Right lobe of liver (tissue), 6 donors: ENCODE measurements at regions not wholly inside any gene's neighbourhood (a gene's known extent, or its start where the extent isn't known, plus 50 kb on each side); places are given as distances from the start of the nearest gene placed in this dataset.

Experiments used
- ATAC-seq, 4 donors: fragments of 200-7000 bp; cut with Tn5 transposase; one replicate each; pipeline ENCODE4 v1.9.1; 2020; ENCODE audit warnings: mild to moderate bottlenecking in 4 of 4, moderate library complexity in 4 of 4
- DNase-seq, 3 donors: peaks; one replicate each; pipeline ENCODE4 v3.0.0-alpha.2; 2020
- H3K27ac ChIP-seq, 3 donors: fragments of 200-600 bp; one replicate each; pipeline ENCODE4 v1.8.0; 2022
- H3K27me3 ChIP-seq, 2 donors: fragments of 200-600 bp; one replicate each; pipeline ENCODE4 v1.8.0; 2022
- H3K36me3 ChIP-seq, 4 donors: fragments of 200-600 bp; sonication (generic) in 1 of 4; one replicate each; pipeline versions ENCODE4 v1.5.1 to v1.8.0; 2017 to 2022; ENCODE audit warnings: control low read depth in 1 of 4
- H3K4me1 ChIP-seq, 4 donors: fragments of 200-600 bp; sonication (generic) in 1 of 4; one replicate each; pipeline versions ENCODE4 v1.5.1 to v1.8.0; 2017 to 2022; ENCODE audit warnings: control low read depth in 1 of 4
- H3K4me3 ChIP-seq, 3 donors: fragments of 200-600 bp; one replicate each; pipeline ENCODE4 v1.8.0; 2022
- H3K9me3 ChIP-seq, 4 donors: fragments of 200-600 bp; sonication (generic) in 1 of 4; one replicate each; pipeline versions ENCODE4 v1.5.1 to v1.8.0; 2017 to 2022; ENCODE audit warnings: control low read depth in 1 of 4
- CTCF ChIP-seq, 4 donors: fragments of 200-600 bp in 3 of 4; fragments of 450-650 bp in 1 of 4; IDR thresholded peaks; one replicate each; pipeline versions ENCODE4 v1.5.1 to v1.8.0; 2016 to 2022; ENCODE audit warnings: antibody characterized with exemption in 4 of 4, mild to moderate bottlenecking in 2 of 4
- POLR2A ChIP-seq: fragments of 450-650 bp; IDR thresholded peaks from one replicate; pipeline ENCODE4 v1.6.1; 2017; ENCODE audit warnings: antibody characterized with exemption, mild to moderate bottlenecking
- WGBS: methylation state at CpG from one replicate; pipeline ENCODE4 v1.1.6; 2018; ENCODE audit warnings: low coverage, low lambda C conversion rate; ENCODE audit not compliant: insufficient coverage; ENCODE audit errors: missing lambda C conversion rate; 5-methylcytosine and 5-hydroxymethylcytosine counted together
- intact Hi-C, 2 donors: fragments of 100-400 bp; cut with DNase I; formaldehyde crosslinking; loops; one replicate each; pipeline versions ENCODE4 v1.11.2 to v1.14.1; 2022
- donor health status: DM: no; HTN: yes; CAD: no.
- donor health status: DM: no; HTN: no; CAD: no.
- donor health status: DM: no; HTN: no; CAD: no.
- donor health status: DM: no; HTN: yes; CAD: no.
- donor health status: DM: no; HTN: yes; CAD: no.

GRCh38 chr22:26743149-26743548 is 85.8 kb downstream of the MIAT start:
- H3K4me3 ChIP-seq: no peak overlapping the region
- ATAC-seq (no peak), DNase-seq (no peak)
- no peaks in the 10 kb centered on the region for H3K27me3 ChIP-seq
- TF ChIP-seq POLR2A (no peak), CTCF (IDR thresholded peaks at IDR 0.05) (no peak)
- no peaks in the 10 kb centered on the region for H3K4me1 ChIP-seq
- no peak overlapping the region for H3K27ac ChIP-seq
- intact Hi-C loops: no loop called here
- WGBS: 88% methylated on average over 5 of the region's 5 CpGs
- H3K9me3 ChIP-seq: no peaks in the 10 kb centered on the region
- no peaks in the 10 kb centered on the region for H3K36me3 ChIP-seq

GRCh38 chr22:26744892-26745808 is 87.8 kb downstream of the MIAT start:
- DNase-seq (no peak), ATAC-seq (no peak)
- 77% methylated on average over 4 of the region's 4 CpGs for WGBS
- TF ChIP-seq POLR2A: no peak
- no peak for TF ChIP-seq CTCF (IDR thresholded peaks at IDR 0.05)
- Histone ChIP-seq H3K27ac (no peak overlapping the region), H3K4me1 (no peaks in the 10 kb centered on the region), H3K27me3 (no peaks in the 10 kb centered on the region), H3K36me3 (no peaks in the 10 kb centered on the region), H3K9me3 (no peaks in the 10 kb centered on the region), H3K4me3 (no peak overlapping the region)
- intact Hi-C loops: no loop called here

- H3K27ac ChIP-seq: no peak overlapping the region
- H3K4me1 ChIP-seq: no peaks in the 10 kb centered on the region
- H3K4me3 ChIP-seq: no peak overlapping the region
- intact Hi-C loops: no loop called here
- no peaks in the 10 kb centered on the region for H3K36me3 ChIP-seq
- TF ChIP-seq POLR2A (no peak), CTCF (IDR thresholded peaks at IDR 0.05) (no peak)
- DNase-seq (no peak), ATAC-seq (no peak)
- WGBS: 80% methylated on average over 1 of the region's 1 CpG
- H3K9me3 ChIP-seq: no peaks in the 10 kb centered on the region
- H3K27me3 ChIP-seq: no peaks in the 10 kb centered on the region
Observed at GRCh38 chr22:26746311-26746710, 88.9 kb downstream of the MIAT start.

- no peak for DNase-seq
- Histone ChIP-seq H3K27me3 (no peaks in the 10 kb centered on the region), H3K9me3 (no peaks in the 10 kb centered on the region), H3K4me1 (no peaks in the 10 kb centered on the region), H3K36me3 (no peaks in the 10 kb centered on the region), H3K4me3 (no peak overlapping the region), H3K27ac (no peak overlapping the region)
- TF ChIP-seq POLR2A: no peak
- TF ChIP-seq CTCF (IDR thresholded peaks at IDR 0.05): no peak
- intact Hi-C loops: no loop called here
- ATAC-seq: no peak
- 74% methylated on average over 6 of the region's 6 CpGs for WGBS
Observed at GRCh38 chr22:26748845-26749244, 91.5 kb downstream of the MIAT start.
